ENCODE measurements at regions not wholly inside any gene's neighbourhood (a gene's known extent, or its start where the extent isn't known, plus 50 kb on each side); places are given as distances from the start of the nearest gene placed in this dataset.

DNA sequence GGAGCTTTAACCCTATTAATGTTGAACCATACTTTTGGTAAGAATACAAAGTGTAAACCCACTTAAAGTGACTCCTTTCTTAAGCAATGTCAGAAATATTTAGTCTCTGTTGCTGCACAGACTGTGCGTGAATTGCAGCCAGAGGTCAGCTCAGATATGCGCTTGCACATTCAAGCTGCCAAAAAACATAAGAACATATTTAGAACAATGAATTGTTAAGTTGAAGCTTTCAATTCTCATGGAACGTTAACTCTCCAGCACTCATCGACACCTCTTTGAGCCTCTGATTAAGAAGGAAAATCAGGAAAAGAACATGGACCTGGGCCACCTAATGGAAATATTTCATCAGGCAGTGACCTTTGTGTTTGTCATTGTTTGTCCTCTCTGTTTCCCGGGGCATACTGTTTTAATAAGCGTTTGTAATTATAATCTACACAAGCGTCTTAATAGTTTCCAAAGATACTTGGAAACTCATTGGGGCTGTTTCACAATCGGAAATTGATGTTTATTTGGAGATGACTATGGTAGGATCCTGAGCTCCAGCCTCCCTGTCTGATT lies 193.0 kb upstream of the CELF2 start:
- H3K79me2 ChIP-seq (ENCODE audit: insufficient read depth): no peaks in the 10 kb centered on the region
- DNase-seq: peak; percentile 90
- peak overlapping the region; percentile 63 for H3K4me2 ChIP-seq (ENCODE audit: unreplicated experiment)
- no peaks in the 10 kb centered on the region for H4K20me1 ChIP-seq (ENCODE audit: insufficient read depth)
- in situ Hi-C loops (cut with MboI): no loop called here
- no peak for TF ChIP-seq EZH2 (IDR thresholded peaks at IDR 0.05; ENCODE audit: insufficient read depth, poor library complexity, severe bottlenecking)
- TF ChIP-seq EZH2phosphoT487 (IDR thresholded peaks at IDR 0.05; ENCODE audit: insufficient read depth, low read depth): peak; percentile 62; the same call in 1 of the 2 replicates
- peak overlapping the region; percentile 69 for H3K9ac ChIP-seq
- no peaks in the 10 kb centered on the region for H3K36me3 ChIP-seq (ENCODE audit: low read depth)
- no peaks in the 10 kb centered on the region for H3K9me3 ChIP-seq (ENCODE audit: low read depth)
- H3K4me1 ChIP-seq (ENCODE audit: insufficient read depth): peaks cover 55% of the 10 kb centered on the region
- 1 to 2% methylated on average over 8 of the region's 8 CpGs for WGBS, 2 experiments (ENCODE audit: low coverage in 1 of 2, low lambda C conversion rate in 2 of 2, missing lambda C conversion rate in 2 of 2)
- H3K4me3 ChIP-seq: peak overlapping the region; percentile 28
- H3K27ac ChIP-seq: peak overlapping the region; percentile 95
- H2AFZ ChIP-seq: peak overlapping the region; percentile 45
- peaks cover 35% of the 10 kb centered on the region for H3F3A ChIP-seq (ENCODE audit: insufficient read depth)
- no peaks in the 10 kb centered on the region for H3K27me3 ChIP-seq (replicated peaks; ENCODE audit: insufficient read depth)
- H3K9me2 ChIP-seq (ENCODE audit: insufficient read depth): no peaks in the 10 kb centered on the region

DNA sequence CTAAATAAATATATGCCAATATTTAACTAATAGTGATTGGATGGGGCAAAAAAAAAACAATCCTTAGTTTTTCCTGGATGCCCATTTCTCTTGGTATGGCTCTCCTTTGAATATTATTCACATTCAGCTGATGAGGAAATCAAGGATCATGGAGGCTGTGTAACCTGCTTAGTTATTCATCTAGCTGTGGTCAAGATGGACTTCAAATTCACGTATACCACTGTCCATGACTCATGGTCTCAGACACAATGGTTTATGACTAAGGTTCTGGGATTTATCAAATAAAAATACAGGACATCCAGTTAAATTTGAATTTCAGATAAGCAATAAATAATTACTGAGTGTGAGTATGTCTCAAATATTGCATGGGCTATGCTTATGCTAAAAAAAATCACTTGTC lies 191.5 kb upstream of the CELF2 start:
- Histone ChIP-seq H3K9me3 (ENCODE audit: low read depth) (no peaks in the 10 kb centered on the region), H3K4me1 (ENCODE audit: insufficient read depth) (peaks cover 68% of the 10 kb centered on the region), H3K27me3 (replicated peaks; ENCODE audit: insufficient read depth) (no peaks in the 10 kb centered on the region), H3K4me3 (no peak overlapping the region), H3K4me2 (ENCODE audit: unreplicated experiment) (peak overlapping the region; percentile 63), H3K9me2 (ENCODE audit: insufficient read depth) (no peaks in the 10 kb centered on the region), H3K79me2 (ENCODE audit: insufficient read depth) (no peaks in the 10 kb centered on the region), H3K9ac (no peak overlapping the region), H3F3A (ENCODE audit: insufficient read depth) (peaks cover 47% of the 10 kb centered on the region), H3K27ac (peak overlapping the region; percentile 95), H2AFZ (no peak overlapping the region), H4K20me1 (ENCODE audit: insufficient read depth) (no peaks in the 10 kb centered on the region), H3K36me3 (ENCODE audit: low read depth) (no peaks in the 10 kb centered on the region)
- WGBS, 2 experiments (ENCODE audit: low coverage in 1 of 2, low lambda C conversion rate in 2 of 2, missing lambda C conversion rate in 2 of 2): 0% methylated on average over 1 of the region's 1 CpG
- in situ Hi-C loops (cut with MboI): no loop called here
- peak; percentile 92 for DNase-seq
- TF ChIP-seq EZH2phosphoT487 (IDR thresholded peaks at IDR 0.05; ENCODE audit: insufficient read depth, low read depth): no peak

DNA sequence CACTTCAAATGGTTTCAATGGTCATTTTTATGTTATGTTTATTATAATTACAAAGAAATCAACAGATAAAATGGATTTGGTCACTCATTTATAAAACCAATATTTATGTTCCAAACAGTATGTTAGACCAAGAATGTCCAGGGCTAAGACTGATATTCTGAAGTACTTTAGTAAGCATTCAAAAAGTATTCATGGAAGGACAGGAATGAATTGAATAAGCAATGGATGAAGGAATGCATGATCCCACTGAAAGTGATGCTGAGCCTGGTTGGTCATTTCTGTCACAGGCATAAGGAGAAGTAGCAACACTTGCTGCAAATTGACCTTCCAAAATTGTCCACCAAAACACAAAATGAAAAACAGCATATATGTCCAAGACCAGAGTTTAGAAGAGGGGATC lies 189.0 kb upstream of the CELF2 start:
- in situ Hi-C loops (cut with MboI): no loop called here
- Histone ChIP-seq H3K9me3 (ENCODE audit: low read depth) (no peaks in the 10 kb centered on the region), H3K4me1 (ENCODE audit: insufficient read depth) (peaks cover 63% of the 10 kb centered on the region), H4K20me1 (ENCODE audit: insufficient read depth) (no peaks in the 10 kb centered on the region), H3K4me3 (no peak overlapping the region), H3K9ac (no peak overlapping the region), H3K36me3 (ENCODE audit: low read depth) (no peaks in the 10 kb centered on the region), H3K27ac (no peak overlapping the region), H3F3A (ENCODE audit: insufficient read depth) (peaks cover 52% of the 10 kb centered on the region), H3K27me3 (replicated peaks; ENCODE audit: insufficient read depth) (no peaks in the 10 kb centered on the region), H3K79me2 (ENCODE audit: insufficient read depth) (no peaks in the 10 kb centered on the region), H3K4me2 (ENCODE audit: unreplicated experiment) (no peak overlapping the region), H3K9me2 (ENCODE audit: insufficient read depth) (no peaks in the 10 kb centered on the region), H2AFZ (no peak overlapping the region)
- no peak for TF ChIP-seq EZH2 (IDR thresholded peaks at IDR 0.05; ENCODE audit: insufficient read depth, poor library complexity, severe bottlenecking)
- no peak for DNase-seq

- Histone ChIP-seq H3K36me3 (ENCODE audit: low read depth) (no peaks in the 10 kb centered on the region), H3K79me2 (ENCODE audit: insufficient read depth) (no peaks in the 10 kb centered on the region), H3K4me1 (ENCODE audit: insufficient read depth) (peaks cover 53% of the 10 kb centered on the region), H2AFZ (no peak overlapping the region), H3K27ac (peak overlapping the region; percentile 99), H3K9me3 (ENCODE audit: low read depth) (no peaks in the 10 kb centered on the region), H3K4me3 (no peak overlapping the region), H3K27me3 (replicated peaks; ENCODE audit: insufficient read depth) (no peaks in the 10 kb centered on the region), H3K9ac (peak overlapping the region; percentile 87), H3K9me2 (ENCODE audit: insufficient read depth) (no peaks in the 10 kb centered on the region), H4K20me1 (ENCODE audit: insufficient read depth) (no peaks in the 10 kb centered on the region), H3F3A (ENCODE audit: insufficient read depth) (peaks cover 42% of the 10 kb centered on the region), H3K4me2 (ENCODE audit: unreplicated experiment) (peak overlapping the region; percentile 25)
- in situ Hi-C loops (cut with MboI): no loop called here
- WGBS, 2 experiments (ENCODE audit: low coverage in 1 of 2, low lambda C conversion rate in 2 of 2, missing lambda C conversion rate in 2 of 2): 67 to 75% methylated on average over 2 of the region's 2 CpGs
- peak; percentile 5 for DNase-seq
- no peak for TF ChIP-seq EZH2phosphoT487 (IDR thresholded peaks at IDR 0.05; ENCODE audit: insufficient read depth, low read depth)
- TF ChIP-seq EZH2 (IDR thresholded peaks at IDR 0.05; ENCODE audit: insufficient read depth, poor library complexity, severe bottlenecking): no peak
These were observed 188.1 kb upstream of the CELF2 start for GRCh38 chr10:10829576-10829975.
